ENCODE measurements at regions not wholly inside any gene's neighbourhood (a gene's known extent, or its start where the extent isn't known, plus 50 kb on each side); places are given as distances from the start of the nearest gene placed in this dataset.
"Not testable (repeated sequence)": the region's sequence is repeated elsewhere in the genome, so short reads cannot be mapped to it uniquely, and the experiment has no call there.

DNA sequence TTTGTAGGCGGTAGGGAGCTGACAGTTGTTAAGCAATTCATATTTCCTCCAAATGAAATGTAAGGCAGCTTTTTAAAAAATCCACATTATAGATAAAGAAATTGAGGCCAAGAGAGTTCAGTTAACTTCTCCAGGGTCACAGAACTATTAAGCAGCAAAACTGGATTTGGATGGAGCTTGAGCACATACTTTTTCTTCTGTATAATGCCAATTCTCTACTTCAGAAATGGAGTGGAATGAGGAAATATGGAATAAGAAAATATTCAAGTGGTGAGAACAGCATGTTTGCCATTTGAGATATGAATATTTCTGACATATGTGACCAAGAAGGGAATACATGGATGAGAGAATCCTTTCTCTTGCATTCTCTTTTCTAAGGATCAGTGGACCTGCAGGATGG, 233.1 kb downstream of the FOXG1 start:
- no peak overlapping the region for H3K4me3 ChIP-seq (replicated peaks; ENCODE audit: low read depth, low read length)
- no peak for DNase-seq (ENCODE audit: extremely low read depth, low read depth)
- no peak for TF ChIP-seq CTCF (IDR thresholded peaks at IDR 0.05; ENCODE audit: low read depth, low read length, missing control alignments)

DNA sequence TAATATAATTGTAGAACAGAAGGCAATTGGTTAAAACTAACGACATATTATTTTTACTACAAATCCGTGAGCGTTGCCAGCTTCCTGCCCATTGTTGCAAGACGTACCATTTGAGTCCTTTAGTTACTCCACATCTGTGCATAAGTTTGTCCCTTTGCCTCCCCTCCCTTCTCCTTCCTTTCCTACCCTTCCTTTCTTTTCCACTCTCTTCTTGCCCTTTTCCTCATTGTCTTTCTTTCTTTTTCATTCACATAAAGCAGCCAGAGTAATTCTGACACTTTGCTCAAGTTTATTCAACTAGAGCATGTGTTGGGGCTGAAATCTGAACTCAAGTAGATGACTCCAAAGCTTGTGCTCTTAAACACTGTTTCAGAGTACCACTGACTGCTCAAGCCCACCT, 239.1 kb downstream of the FOXG1 start:
- no peak for TF ChIP-seq CTCF (IDR thresholded peaks at IDR 0.05; ENCODE audit: low read depth, low read length, missing control alignments)
- DNase-seq (ENCODE audit: extremely low read depth, low read depth) = no peak
- H3K4me3 ChIP-seq (replicated peaks; ENCODE audit: low read depth, low read length) = no peak overlapping the region

GRCh38 chr14:29007990-29008389, 241.4 kb downstream of the FOXG1 start:
- TF ChIP-seq CTCF (IDR thresholded peaks at IDR 0.05; ENCODE audit: low read depth, low read length, missing control alignments) = no peak
- no peak for DNase-seq (ENCODE audit: extremely low read depth, low read depth)
- no peak overlapping the region for H3K4me3 ChIP-seq (replicated peaks; ENCODE audit: low read depth, low read length)

GRCh38 chr14:29016050-29016900, 249.7 kb downstream of the FOXG1 start:
- no peak overlapping the region for H3K4me3 ChIP-seq (replicated peaks; ENCODE audit: low read depth, low read length)
- TF ChIP-seq CTCF (IDR thresholded peaks at IDR 0.05; ENCODE audit: low read depth, low read length, missing control alignments) = peak; percentile 93
- peak; percentile 22 for DNase-seq (ENCODE audit: extremely low read depth, low read depth)

DNA sequence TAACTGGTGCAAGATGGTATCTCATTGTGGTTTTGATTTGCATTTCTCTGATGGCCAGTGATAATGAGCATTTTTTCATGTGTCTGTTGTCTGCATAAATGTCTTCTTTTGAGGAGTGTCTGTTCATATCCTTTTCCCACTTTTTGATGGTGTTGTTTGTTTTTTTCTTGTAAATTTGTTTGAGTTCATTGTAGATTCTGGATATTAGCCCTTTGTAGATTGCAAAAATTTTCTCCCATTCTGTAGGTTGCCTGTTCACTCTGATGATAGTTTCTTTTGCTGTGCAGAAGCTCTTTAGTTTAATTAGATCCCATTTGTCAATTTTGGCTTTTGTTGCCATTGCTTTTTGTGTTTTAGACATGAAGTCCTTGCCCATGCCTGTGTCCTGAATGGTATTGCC, 256.9 kb downstream of the FOXG1 start:
- DNase-seq (ENCODE audit: extremely low read depth, low read depth); H3K4me3 ChIP-seq (replicated peaks; ENCODE audit: low read depth, low read length): not testable (repeated sequence)

DNA sequence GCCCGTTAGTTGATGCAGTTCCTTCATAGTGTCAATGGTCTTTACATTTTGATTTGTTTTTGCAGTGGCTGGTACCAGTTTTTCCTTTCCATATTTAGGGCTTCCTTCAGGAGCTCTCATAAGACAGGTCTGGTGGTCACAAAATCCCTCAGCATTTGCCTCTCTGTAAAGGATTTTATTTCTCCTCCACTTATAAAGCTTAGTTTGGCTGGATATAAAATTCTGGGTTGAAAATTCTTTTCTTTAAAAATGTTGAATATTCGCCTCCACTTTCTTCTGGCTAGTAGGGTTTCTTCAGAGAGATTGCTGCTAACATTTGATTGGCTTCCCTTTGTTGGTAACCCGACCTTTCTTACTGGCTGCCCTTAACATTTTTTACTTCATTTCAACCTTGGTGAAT, 260.9 kb downstream of the FOXG1 start:
- not testable (repeated sequence) for DNase-seq (ENCODE audit: extremely low read depth, low read depth); H3K4me3 ChIP-seq (replicated peaks; ENCODE audit: low read depth, low read length)

DNA sequence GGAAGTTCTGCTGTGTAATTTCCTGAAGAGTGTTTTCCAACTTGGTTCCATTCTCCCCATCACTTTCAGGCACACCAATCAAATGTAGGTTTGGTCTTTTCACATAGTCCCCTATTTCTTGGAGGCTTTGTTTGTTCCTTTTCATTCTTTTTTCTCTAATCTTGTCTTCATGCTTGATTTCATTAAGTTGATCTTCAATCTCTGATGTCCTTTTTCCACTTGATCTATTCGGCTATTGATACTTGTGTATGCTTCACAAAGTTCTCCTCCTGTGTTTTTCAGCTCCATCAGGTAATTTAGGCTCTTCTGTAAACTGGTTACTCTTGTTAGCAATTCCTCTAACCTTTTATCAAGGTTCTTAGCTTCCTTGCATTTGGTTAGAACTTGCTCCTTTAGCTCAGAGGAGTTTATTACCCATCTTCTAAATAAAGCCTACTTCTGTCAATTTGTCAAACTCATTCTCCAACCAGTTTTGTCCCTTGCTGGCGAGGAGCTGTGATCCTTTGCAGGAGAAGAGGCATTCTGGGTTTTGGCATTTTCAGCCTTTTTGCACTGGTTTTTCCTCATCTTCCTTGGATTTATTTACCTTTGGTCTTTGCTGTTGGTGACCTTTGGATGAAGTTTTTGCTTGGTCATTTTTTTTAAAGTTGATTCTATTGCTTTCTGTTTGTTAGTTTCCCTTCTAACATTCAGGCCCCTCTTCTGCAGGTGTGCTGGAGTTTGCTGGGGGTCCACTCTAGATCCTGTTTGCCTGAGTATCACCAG, 261.5 kb downstream of the FOXG1 start:
- not testable (repeated sequence) for DNase-seq (ENCODE audit: extremely low read depth, low read depth); H3K4me3 ChIP-seq (replicated peaks; ENCODE audit: low read depth, low read length)

DNA sequence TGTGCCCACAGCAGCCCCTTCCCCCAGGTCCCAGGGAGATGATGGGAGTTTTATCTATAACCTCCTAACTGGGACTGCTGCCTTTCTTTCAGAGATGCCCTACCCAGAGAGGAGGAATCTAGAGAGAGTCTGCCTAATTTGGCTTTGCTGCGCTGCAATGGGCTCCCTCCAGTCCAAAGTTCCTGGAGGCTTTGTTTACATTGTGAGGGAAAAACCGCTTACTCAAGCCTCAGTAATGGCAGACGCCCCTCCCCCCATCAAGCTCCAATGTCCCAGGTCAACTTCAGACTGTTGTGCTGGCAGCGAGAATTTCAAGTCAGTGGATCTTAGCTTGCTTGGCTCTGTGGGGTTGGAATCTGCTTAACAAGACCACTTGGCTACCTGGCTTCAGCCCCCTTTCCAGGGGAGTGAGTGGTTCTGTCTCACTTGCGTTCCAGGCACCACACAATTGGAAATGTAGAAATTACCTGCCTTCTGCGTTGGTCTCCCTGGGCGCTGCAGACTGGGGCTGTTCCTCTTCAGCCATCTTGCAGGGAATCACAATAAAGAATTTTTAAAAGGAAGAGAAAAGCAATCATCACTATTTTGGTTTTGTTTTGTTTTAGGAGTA, 262.5 kb downstream of the FOXG1 start:
- DNase-seq (ENCODE audit: extremely low read depth, low read depth) = no peak
- no peak for TF ChIP-seq CTCF (IDR thresholded peaks at IDR 0.05; ENCODE audit: low read depth, low read length, missing control alignments)
- H3K4me3 ChIP-seq (replicated peaks; ENCODE audit: low read depth, low read length) = no peak overlapping the region
